ENCODE measurements at regions not wholly inside any gene's neighbourhood (a gene's known extent, or its start where the extent isn't known, plus 50 kb on each side); places are given as distances from the start of the nearest gene placed in this dataset.
"Not testable (repeated sequence)": the region's sequence is repeated elsewhere in the genome, so short reads cannot be mapped to it uniquely, and the experiment has no call there.

DNA sequence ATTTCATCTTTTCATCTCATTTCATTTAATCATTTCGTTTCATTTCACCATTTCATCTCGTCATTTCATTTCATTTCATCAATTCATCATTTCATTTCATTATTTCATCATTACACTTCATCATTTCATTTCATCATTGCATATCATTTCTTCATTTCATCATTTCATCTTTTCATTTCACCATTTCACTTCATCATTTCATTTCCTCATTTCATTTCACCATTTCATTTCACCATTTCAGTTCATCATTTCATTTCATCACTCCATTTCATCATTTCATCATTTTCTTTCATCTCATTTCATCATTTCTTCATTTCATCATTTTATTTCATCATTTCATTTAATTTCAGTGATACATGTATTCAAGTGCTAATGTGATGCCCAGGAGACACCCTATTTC lies 127.1 kb downstream of the ANKRD30BL start:
- H3K27ac ChIP-seq = no peak overlapping the region
- H3K4me3 ChIP-seq = no peak overlapping the region
- no peak for DNase-seq
- TF ChIP-seq CTCF (IDR thresholded peaks at IDR 0.05) (no peak), POLR2A (IDR thresholded peaks at IDR 0.05) (no peak), EP300 (IDR thresholded peaks at IDR 0.05) (no peak), POLR2AphosphoS5 (IDR thresholded peaks at IDR 0.05) (no peak)
- no peaks in the 10 kb centered on the region for H3K36me3 ChIP-seq
- H3K4me1 ChIP-seq = peaks cover 5 to 15% (median 6%) of the 10 kb centered on the region in 4 donors
- 72 to 92% methylated on average over 2 of the region's 2 CpGs for WGBS, 2 donors
- no peak for ATAC-seq (ENCODE audit: low FRiP score in 2 of 2)
- no peaks in the 10 kb centered on the region for H3K9me3 ChIP-seq
- H3K27me3 ChIP-seq = peaks cover 0 to 12% (median 3%) of the 10 kb centered on the region in 4 donors

DNA sequence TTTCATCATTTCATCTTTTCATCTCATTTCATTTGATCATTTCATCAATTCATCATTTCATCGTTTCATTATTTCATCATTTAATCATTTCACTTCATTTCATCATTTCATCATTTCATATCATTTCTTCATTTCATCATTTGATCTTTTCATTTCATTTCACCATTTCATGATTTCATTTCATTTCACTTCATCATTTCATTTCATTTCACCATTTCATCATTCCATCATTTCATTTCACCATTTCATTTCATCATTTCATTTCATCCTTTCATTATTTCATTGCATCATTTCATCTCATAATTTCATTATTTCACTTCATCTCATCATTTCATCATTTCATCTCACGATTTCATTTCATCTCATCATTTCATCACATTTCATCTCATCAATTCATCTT lies 127.8 kb downstream of the ANKRD30BL start:
- TF ChIP-seq POLR2AphosphoS5 (IDR thresholded peaks at IDR 0.05) (no peak), EP300 (IDR thresholded peaks at IDR 0.05) (no peak), POLR2A (IDR thresholded peaks at IDR 0.05) (no peak), CTCF (IDR thresholded peaks at IDR 0.05) (no peak)
- H3K4me1 ChIP-seq = peaks cover 5 to 15% (median 6%) of the 10 kb centered on the region in 4 donors
- WGBS, 2 donors = 84 to 88% methylated on average over 2 of the region's 2 CpGs
- no peaks in the 10 kb centered on the region for H3K9me3 ChIP-seq
- H3K27ac ChIP-seq = no peak overlapping the region
- peaks cover 0 to 12% (median 3%) of the 10 kb centered on the region in 4 donors for H3K27me3 ChIP-seq
- no peak for ATAC-seq (ENCODE audit: low FRiP score in 2 of 2)
- DNase-seq = no peak
- H3K4me3 ChIP-seq = no peak overlapping the region
- no peaks in the 10 kb centered on the region for H3K36me3 ChIP-seq

- no peak overlapping the region for H3K4me3 ChIP-seq
- TF ChIP-seq EP300 (IDR thresholded peaks at IDR 0.05) (no peak), CTCF (IDR thresholded peaks at IDR 0.05) (no peak), POLR2A (IDR thresholded peaks at IDR 0.05) (no peak)
- DNase-seq = no peak
- no peak for ATAC-seq (ENCODE audit: low FRiP score in 2 of 2)
- peaks cover 0 to 11% (median 2%) of the 10 kb centered on the region in 4 donors for H3K27me3 ChIP-seq
- WGBS, 2 donors = 85 to 96% methylated on average over 2 of the region's 2 CpGs
- no peak overlapping the region for H3K27ac ChIP-seq
- no peaks in the 10 kb centered on the region for H3K9me3 ChIP-seq
- H3K36me3 ChIP-seq = no peaks in the 10 kb centered on the region
- H3K4me1 ChIP-seq = peaks cover 3 to 11% (median 5%) of the 10 kb centered on the region in 4 donors
Measured at GRCh38 chr2:132033365-132033764, 128.4 kb downstream of the ANKRD30BL start.

- 70 to 91% methylated on average over 1 of the region's 1 CpG for WGBS, 2 donors
- H3K4me1 ChIP-seq; ATAC-seq (ENCODE audit: low FRiP score in 2 of 2); DNase-seq; H3K4me3 ChIP-seq; H3K27ac ChIP-seq; H3K9me3 ChIP-seq; H3K36me3 ChIP-seq; H3K27me3 ChIP-seq: not testable (repeated sequence)
Measured at GRCh38 chr2:132012046-132012445, 149.7 kb downstream of the ANKRD30BL start.

DNA sequence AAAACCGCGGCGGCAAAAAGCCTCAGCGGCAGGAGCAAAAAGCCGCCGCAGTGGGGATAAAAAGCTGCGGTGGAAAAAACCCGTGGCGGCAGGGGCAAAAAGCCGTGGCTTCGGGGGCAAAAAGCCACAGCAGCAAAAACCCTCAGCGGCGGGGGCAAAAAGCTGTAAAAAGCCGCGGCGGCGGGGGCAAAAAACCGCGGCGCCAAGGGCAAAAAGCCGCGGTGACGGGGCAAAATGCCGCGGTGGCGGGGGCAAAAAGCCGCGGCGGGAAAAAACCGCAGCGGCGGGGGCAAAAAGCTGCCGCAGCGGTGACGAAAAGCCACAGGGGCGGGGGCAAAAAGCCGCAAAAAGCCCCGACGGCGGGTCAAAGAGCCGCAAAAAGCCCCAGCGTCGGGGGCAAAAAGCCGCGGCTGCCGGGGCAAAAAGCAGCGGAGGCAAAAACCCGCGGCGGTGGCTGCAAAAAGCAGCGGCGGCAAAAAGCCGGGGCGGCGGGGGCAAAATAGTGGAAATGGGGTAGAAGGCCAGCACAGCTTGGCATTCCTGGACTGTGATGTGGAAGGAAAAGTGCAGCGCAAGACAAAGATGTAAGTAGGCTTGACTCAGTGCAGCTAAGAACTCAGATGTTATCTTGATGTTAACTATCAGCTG lies 151.8 kb downstream of the ANKRD30BL start:
- peaks cover 0 to 7% (median 3%) of the 10 kb centered on the region in 4 donors for H3K27me3 ChIP-seq
- no peaks in the 10 kb centered on the region for H3K9me3 ChIP-seq
- no peaks in the 10 kb centered on the region for H3K36me3 ChIP-seq
- H3K4me3 ChIP-seq = peak overlapping the region in 3 of 4 donors; percentile 25 to 47 (median 42)
- TF ChIP-seq EP300 (IDR thresholded peaks at IDR 0.05) (no peak), POLR2A (IDR thresholded peaks at IDR 0.05) (no peak), CTCF (IDR thresholded peaks at IDR 0.05) (no peak), POLR2AphosphoS5 (IDR thresholded peaks at IDR 0.05) (no peak)
- DNase-seq (peak in 1 of 2 donors; percentile 50), ATAC-seq (ENCODE audit: low FRiP score in 2 of 2) (no peak)
- 3% methylated on average over 54 to 56 of the region's 56 CpGs for WGBS, 2 donors
- H3K27ac ChIP-seq = no peak overlapping the region
- H3K4me1 ChIP-seq = peaks cover 0 to 8% (median 5%) of the 10 kb centered on the region in 4 donors
